Brain microvascular endothelial cell (primary cell): ENCODE measurements at regions not wholly inside any gene's neighbourhood (a gene's known extent, or its start where the extent isn't known, plus 50 kb on each side); places are given as distances from the start of the nearest gene placed in this dataset.

Source experiments
- DNase-seq: peaks from one replicate; pipeline ENCODE4 v3.0.0-alpha.2; 2020
- H3K27ac ChIP-seq: fragments of 250-450 bp; sonication (Bioruptor Pico); 2 replicates; pipeline ENCODE4 v1.5.1; 2020; ENCODE audit warnings: mild to moderate bottlenecking, moderate library complexity
- H3K27me3 ChIP-seq: fragments of 250-450 bp; sonication (Bioruptor Pico); replicated peaks from 2 replicates; pipeline ENCODE4 v1.5.1; 2020; ENCODE audit warnings: mild to moderate bottlenecking
- H3K36me3 ChIP-seq: fragments of 250-450 bp; sonication (Bioruptor Pico); replicated peaks from 2 replicates; pipeline ENCODE4 v1.5.1; 2020; ENCODE audit warnings: mild to moderate bottlenecking
- H3K4me3 ChIP-seq: 2 replicates; pipeline ENCODE4 v1.5.1; 2011; ENCODE audit warnings: low read depth, mild to moderate bottlenecking, control low read depth, low read length, moderate library complexity
- in situ Hi-C: cut with HindIII; loops from 2 replicates; pipeline ENCODE4 v1.10.0; 2017; ENCODE audit warnings: low sequenced_read_pairs, low pct_ligation_motif_present
- TF ChIP-seq, protein P1 (sequence below): IDR thresholded peaks from 2 replicates; pipeline ENCODE4 v1.5.1; 2011; ENCODE audit warnings: low read depth, mild to moderate bottlenecking, moderate library complexity, low read length, control low read depth, inconsistent platforms; ENCODE audit errors: missing control alignments

DNA sequence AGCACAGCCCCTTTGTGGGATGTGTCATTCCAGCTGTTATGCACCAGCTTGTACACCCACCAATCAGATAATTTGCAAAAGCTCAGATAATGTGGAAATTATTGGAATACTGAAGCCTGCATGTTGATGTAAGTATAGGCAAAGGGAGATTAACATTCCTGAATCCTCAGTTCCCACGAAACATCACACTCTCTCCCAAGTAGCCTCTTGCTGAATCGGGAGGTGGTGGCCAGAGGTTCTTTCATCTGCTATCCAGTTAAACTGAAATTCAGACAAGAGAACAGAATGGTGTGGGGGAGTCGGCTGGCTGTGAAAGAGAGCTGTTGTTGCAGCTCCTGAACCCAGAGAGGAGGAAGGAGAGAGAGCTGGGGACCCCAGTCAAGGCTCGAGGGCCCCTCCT lies 170.9 kb downstream of the ZBTB18 start:
- in situ Hi-C loops: no loop called here
- H3K27ac ChIP-seq: no peak overlapping the region
- no peaks in the 10 kb centered on the region for H3K27me3 ChIP-seq
- H3K4me3 ChIP-seq: no peak overlapping the region
- DNase-seq: no peak
- no peaks in the 10 kb centered on the region for H3K36me3 ChIP-seq
- TF ChIP-seq, protein P1, sequence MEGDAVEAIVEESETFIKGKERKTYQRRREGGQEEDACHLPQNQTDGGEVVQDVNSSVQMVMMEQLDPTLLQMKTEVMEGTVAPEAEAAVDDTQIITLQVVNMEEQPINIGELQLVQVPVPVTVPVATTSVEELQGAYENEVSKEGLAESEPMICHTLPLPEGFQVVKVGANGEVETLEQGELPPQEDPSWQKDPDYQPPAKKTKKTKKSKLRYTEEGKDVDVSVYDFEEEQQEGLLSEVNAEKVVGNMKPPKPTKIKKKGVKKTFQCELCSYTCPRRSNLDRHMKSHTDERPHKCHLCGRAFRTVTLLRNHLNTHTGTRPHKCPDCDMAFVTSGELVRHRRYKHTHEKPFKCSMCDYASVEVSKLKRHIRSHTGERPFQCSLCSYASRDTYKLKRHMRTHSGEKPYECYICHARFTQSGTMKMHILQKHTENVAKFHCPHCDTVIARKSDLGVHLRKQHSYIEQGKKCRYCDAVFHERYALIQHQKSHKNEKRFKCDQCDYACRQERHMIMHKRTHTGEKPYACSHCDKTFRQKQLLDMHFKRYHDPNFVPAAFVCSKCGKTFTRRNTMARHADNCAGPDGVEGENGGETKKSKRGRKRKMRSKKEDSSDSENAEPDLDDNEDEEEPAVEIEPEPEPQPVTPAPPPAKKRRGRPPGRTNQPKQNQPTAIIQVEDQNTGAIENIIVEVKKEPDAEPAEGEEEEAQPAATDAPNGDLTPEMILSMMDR: no peak

DNA sequence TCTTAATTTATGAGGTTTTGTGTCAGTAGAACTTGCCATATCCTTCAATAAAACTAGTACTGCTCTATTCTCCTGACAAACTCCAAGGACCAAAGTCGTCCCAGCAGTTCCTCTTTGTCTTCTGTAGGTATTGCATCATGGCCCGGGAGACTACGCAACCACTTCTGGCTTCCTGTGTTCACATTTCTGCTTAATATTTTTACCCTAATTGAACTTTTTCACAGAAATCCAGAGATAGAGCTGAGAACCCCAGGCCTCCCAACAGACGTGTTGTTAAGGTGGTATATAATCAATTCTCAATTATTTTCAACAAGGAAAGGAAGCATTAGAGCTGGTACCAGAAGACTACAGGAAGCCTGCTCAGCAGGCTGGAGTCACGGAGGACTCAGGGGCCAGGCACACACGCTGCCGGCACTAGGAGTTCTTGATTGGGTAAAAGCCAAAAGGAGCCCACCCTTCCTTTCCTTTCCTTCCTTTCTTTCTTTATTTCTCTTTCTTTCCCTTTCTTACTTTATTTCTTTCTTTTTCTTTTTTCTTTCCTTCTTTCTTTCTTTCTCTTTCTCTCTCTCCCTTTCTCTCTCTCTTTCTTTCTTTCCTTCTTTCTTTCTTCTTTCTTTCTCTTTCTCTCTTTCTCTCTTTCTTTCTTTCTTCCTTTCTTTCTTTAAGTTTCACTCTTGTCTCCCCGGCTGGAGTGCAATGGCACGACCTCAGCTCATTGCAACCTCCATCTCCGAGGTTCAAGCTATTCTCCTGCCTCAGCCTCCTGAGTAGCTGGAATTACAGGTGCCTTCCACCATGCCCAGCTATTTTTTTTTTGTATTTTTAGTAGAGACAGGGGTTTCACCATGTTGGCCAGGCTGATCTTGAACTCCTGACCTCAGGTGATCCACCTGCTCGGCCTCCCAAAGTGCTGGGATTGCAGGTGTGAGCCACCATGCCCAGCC lies 173.7 kb downstream of the ZBTB18 start:
- DNase-seq: no peak
- H3K27ac ChIP-seq: no peak overlapping the region
- no peaks in the 10 kb centered on the region for H3K27me3 ChIP-seq
- H3K4me3 ChIP-seq: no peak overlapping the region
- H3K36me3 ChIP-seq: no peaks in the 10 kb centered on the region
- in situ Hi-C loops: no loop called here
- TF ChIP-seq, protein P1: no peak

DNA sequence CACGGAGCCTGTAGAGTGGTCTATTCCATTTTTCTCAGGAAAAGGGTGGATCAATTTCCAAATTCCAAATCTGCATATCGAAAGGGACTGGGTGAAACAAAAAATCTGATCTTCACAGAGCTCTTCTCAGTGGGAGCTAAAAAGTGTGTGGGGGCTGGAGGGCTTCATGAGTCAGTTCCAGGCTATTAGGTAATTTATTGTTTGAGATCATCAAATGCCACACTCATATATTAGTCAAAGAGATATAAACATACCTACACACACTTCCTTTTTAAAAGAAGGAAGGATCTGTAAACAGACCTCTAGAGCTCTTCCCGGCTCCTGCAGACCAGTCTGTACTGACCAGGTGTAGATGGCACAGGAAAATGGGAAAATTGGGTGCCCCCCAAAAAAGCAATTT lies 175.4 kb downstream of the ZBTB18 start:
- TF ChIP-seq, protein P1: no peak
- Histone ChIP-seq H3K4me3 (no peak overlapping the region), H3K36me3 (no peaks in the 10 kb centered on the region), H3K27ac (no peak overlapping the region), H3K27me3 (no peaks in the 10 kb centered on the region)
- no peak for DNase-seq
- in situ Hi-C loops: no loop called here

DNA sequence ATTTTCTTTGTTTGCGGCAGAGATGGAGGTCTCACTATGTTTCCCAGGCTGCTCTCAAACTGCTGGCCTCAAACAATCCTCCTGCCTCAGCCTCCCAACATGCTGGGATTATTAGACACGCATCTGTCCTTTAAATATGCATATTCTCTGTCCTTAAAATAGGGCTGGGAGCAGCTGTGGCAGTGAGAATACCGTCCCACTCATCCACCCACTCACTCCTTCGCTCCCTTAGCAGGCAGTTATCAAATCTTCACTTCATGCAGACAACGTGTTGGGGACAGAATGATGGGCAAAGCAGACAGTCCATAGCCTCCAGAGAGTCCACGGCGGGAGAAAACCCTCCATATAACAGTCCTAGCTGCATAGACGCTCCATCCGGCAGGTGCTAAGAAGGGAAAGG lies 179.4 kb downstream of the ZBTB18 start:
- no peak overlapping the region for H3K27ac ChIP-seq
- in situ Hi-C loops: no loop called here

DNA sequence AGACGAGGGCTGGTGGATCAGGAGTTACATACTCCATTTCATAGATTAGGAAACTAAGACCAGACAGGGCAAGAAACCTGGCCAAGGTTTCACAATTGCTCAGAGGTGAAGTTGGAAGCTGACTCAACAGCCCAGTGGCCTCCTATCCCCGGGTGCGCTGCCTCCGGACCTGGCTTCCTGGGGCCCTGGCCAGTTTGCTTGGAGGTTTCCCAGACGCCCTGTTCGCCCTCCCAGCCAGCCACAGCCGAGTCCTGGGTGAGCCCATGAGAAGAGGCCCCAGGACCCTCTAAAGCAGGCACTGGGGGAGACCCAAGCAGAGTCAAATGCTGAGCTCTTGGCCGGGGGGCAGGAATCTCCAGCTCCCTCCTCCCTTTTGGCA lies 180.1 kb downstream of the ZBTB18 start:
- in situ Hi-C loops: no loop called here
- TF ChIP-seq, protein P1: no peak
- H3K27ac ChIP-seq: no peak overlapping the region

More for the DNA sequence above, 179.4 kb downstream of the ZBTB18 start:
- TF ChIP-seq, protein P1: no peak
- no peak for DNase-seq
- Histone ChIP-seq H3K36me3 (no peaks in the 10 kb centered on the region), H3K4me3 (no peak overlapping the region), H3K27me3 (no peaks in the 10 kb centered on the region)

More for the DNA sequence above, 180.1 kb downstream of the ZBTB18 start:
- no peak for DNase-seq
- peak overlapping the region; percentile 13 for H3K4me3 ChIP-seq
- no peaks in the 10 kb centered on the region for H3K36me3 ChIP-seq
- no peaks in the 10 kb centered on the region for H3K27me3 ChIP-seq
